Hepatocyte (in vitro differentiated cells): ENCODE measurements at regions not wholly inside any gene's neighbourhood (a gene's known extent, or its start where the extent isn't known, plus 50 kb on each side); places are given as distances from the start of the nearest gene placed in this dataset.

Source experiments
- DNase-seq: peaks from one replicate; pipeline ENCODE4 v3.0.0-alpha.2; 2016; ENCODE audit warnings: low spot score
- H2AFZ ChIP-seq: fragments of 200-600 bp; sonication (generic); 2 replicates; pipeline ENCODE4 v1.6.0; 2016; ENCODE audit warnings: antibody characterized with exemption, mild to moderate bottlenecking
- H3K27ac ChIP-seq: fragments of 200-600 bp; sonication (generic); 2 replicates; pipeline ENCODE4 v1.5.1; 2016; ENCODE audit warnings: mild to moderate bottlenecking
- H3K27me3 ChIP-seq: fragments of 200-600 bp; sonication (generic); 2 replicates; pipeline ENCODE4 v1.6.1; 2016
- H3K36me3 ChIP-seq: fragments of 200-600 bp; sonication (generic); replicated peaks from 2 replicates; pipeline ENCODE4 v1.5.1; 2016; ENCODE audit warnings: low read depth; ENCODE audit not compliant: insufficient read depth
- H3K4me1 ChIP-seq: fragments of 200-600 bp; sonication (generic); 2 replicates; pipeline ENCODE4 v1.5.1; 2016; ENCODE audit warnings: mild to moderate bottlenecking, moderate library complexity; ENCODE audit not compliant: insufficient read depth
- H3K4me2 ChIP-seq: fragments of 200-600 bp; sonication (generic); 2 replicates; pipeline ENCODE4 v1.6.0; 2016
- H3K4me3 ChIP-seq: fragments of 200-600 bp; sonication (generic); 2 replicates; pipeline ENCODE4 v1.5.1; 2016; ENCODE audit warnings: mild to moderate bottlenecking
- H3K79me2 ChIP-seq: fragments of 200-600 bp; sonication (generic); 2 replicates; pipeline ENCODE4 v1.6.0; 2017; ENCODE audit warnings: mild to moderate bottlenecking
- H3K9me2 ChIP-seq: fragments of 200-600 bp; sonication (generic); replicated peaks from 2 replicates; pipeline ENCODE4 v1.6.0; 2017; ENCODE audit warnings: mild to moderate bottlenecking; ENCODE audit not compliant: insufficient read depth
- H3K9me3 ChIP-seq: fragments of 200-600 bp; sonication (generic); 2 replicates; pipeline ENCODE4 v1.5.1; 2016; ENCODE audit warnings: low read depth, mild to moderate bottlenecking
- H4K20me1 ChIP-seq: fragments of 200-600 bp; sonication (generic); 2 replicates; pipeline ENCODE4 v1.6.0; 2016; ENCODE audit warnings: mild to moderate bottlenecking; ENCODE audit not compliant: insufficient read depth, poor library complexity, severe bottlenecking
- EZH2 ChIP-seq: fragments of 200-600 bp; sonication (generic); IDR thresholded peaks from 2 replicates; pipeline ENCODE4 v1.6.1; 2016; ENCODE audit warnings: antibody characterized with exemption, mild to moderate bottlenecking, borderline replicate concordance
- EZH2phosphoT487 ChIP-seq: fragments of 200-600 bp; sonication (generic); IDR thresholded peaks from one replicate; pipeline ENCODE4 v1.6.1; 2018; ENCODE audit warnings: antibody characterized with exemption, mild to moderate bottlenecking, low read depth, moderate library complexity; ENCODE audit not compliant: unreplicated experiment, severe bottlenecking
- WGBS: methylation state at CpG from one replicate; pipeline ENCODE4 v1.1.6; 2016; ENCODE audit warnings: low lambda C conversion rate; ENCODE audit errors: missing lambda C conversion rate; 5-methylcytosine and 5-hydroxymethylcytosine counted together
- TF ChIP-seq, protein P1 (sequence below): fragments of 200-600 bp; sonication (generic); IDR thresholded peaks from 2 replicates; pipeline ENCODE4 v1.5.1; 2016; ENCODE audit warnings: antibody characterized with exemption, mild to moderate bottlenecking; ENCODE audit not compliant: poor library complexity

DNA sequence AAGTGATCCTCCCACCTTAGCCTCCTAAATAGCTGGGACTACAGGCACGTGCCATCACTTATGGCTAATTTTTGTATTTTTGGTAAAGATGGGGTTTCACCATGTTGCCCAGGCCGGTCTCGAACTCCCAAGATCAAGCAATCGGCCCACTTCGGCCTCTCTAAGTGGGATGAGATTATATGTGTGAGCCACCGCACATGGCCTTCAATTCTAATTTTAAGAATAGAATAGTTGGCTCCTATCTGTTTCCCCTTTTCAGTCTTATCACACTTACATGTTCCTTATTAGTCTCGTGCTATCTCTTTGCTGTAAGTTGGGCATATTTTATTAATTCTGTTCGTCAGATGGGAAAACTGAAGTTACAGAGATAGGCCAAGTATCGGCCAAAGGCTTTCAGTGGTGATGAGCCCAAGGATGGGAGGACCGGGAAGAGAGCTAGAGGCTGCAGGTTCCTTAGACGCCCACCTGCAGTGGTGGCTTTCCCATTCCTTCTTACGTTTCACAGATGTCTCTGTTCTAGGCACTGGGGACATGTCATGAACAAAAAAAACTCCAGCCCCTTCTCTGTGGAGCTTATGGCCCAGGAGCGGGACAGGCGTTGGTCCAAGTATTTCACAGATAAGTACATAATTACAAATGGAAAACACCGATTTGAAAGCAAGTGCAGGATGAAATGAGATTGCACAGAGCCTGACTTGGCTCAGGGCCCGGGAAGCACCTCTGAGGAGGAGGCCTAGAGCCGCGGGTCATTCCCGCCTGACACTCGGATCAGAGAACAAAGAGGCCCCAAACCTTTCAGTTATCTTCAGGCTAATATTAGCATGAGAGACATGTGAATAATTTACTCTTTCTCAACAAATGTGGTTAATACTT, 91.1 kb upstream of the KLF13 start:
- H3K36me3 ChIP-seq, result no peaks in the 10 kb centered on the region
- H4K20me1 ChIP-seq, result no peaks in the 10 kb centered on the region
- no peaks in the 10 kb centered on the region for H3K79me2 ChIP-seq
- TF ChIP-seq EZH2, result no peak
- no peak for TF ChIP-seq EZH2phosphoT487
- TF ChIP-seq, protein P1, sequence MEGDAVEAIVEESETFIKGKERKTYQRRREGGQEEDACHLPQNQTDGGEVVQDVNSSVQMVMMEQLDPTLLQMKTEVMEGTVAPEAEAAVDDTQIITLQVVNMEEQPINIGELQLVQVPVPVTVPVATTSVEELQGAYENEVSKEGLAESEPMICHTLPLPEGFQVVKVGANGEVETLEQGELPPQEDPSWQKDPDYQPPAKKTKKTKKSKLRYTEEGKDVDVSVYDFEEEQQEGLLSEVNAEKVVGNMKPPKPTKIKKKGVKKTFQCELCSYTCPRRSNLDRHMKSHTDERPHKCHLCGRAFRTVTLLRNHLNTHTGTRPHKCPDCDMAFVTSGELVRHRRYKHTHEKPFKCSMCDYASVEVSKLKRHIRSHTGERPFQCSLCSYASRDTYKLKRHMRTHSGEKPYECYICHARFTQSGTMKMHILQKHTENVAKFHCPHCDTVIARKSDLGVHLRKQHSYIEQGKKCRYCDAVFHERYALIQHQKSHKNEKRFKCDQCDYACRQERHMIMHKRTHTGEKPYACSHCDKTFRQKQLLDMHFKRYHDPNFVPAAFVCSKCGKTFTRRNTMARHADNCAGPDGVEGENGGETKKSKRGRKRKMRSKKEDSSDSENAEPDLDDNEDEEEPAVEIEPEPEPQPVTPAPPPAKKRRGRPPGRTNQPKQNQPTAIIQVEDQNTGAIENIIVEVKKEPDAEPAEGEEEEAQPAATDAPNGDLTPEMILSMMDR, result no peak
- H3K9me3 ChIP-seq, result no peaks in the 10 kb centered on the region
- no peaks in the 10 kb centered on the region for H3K9me2 ChIP-seq
- H3K4me1 ChIP-seq, result peaks cover 6% of the 10 kb centered on the region
- no peak overlapping the region for H3K4me3 ChIP-seq
- no peaks in the 10 kb centered on the region for H3K27me3 ChIP-seq
- 80% methylated on average over 20 of the region's 20 CpGs for WGBS
- peak; percentile 72 for DNase-seq
- peak overlapping the region; percentile 59 for H3K4me2 ChIP-seq
- H3K27ac ChIP-seq, result peak overlapping the region; percentile 80
- H2AFZ ChIP-seq, result no peak overlapping the region

GRCh38 chr15:31236184-31237042, 90.2 kb upstream of the KLF13 start:
- peak; percentile 84 for DNase-seq
- Histone ChIP-seq H2AFZ (no peak overlapping the region), H3K4me3 (no peak overlapping the region), H3K4me2 (peak overlapping the region; percentile 59), H3K27ac (peak overlapping the region; percentile 80), H4K20me1 (no peaks in the 10 kb centered on the region), H3K27me3 (no peaks in the 10 kb centered on the region), H3K9me2 (no peaks in the 10 kb centered on the region), H3K4me1 (peaks cover 6% of the 10 kb centered on the region), H3K36me3 (no peaks in the 10 kb centered on the region), H3K79me2 (no peaks in the 10 kb centered on the region), H3K9me3 (no peaks in the 10 kb centered on the region)
- 59% methylated on average over 19 of the region's 19 CpGs for WGBS
- TF ChIP-seq EZH2phosphoT487 (no peak), EZH2 (no peak)
- TF ChIP-seq, protein P1, result no peak

- DNase-seq, result no peak
- no peak overlapping the region for H2AFZ ChIP-seq
- no peaks in the 10 kb centered on the region for H3K36me3 ChIP-seq
- no peaks in the 10 kb centered on the region for H3K27me3 ChIP-seq
- H3K4me1 ChIP-seq, result peaks cover 6% of the 10 kb centered on the region
- TF ChIP-seq EZH2phosphoT487 (no peak), EZH2 (no peak)
- TF ChIP-seq, protein P1, result no peak
- WGBS, result 93% methylated on average over 3 of the region's 3 CpGs
- no peaks in the 10 kb centered on the region for H3K9me3 ChIP-seq
- no peaks in the 10 kb centered on the region for H3K9me2 ChIP-seq
- no peaks in the 10 kb centered on the region for H3K79me2 ChIP-seq
- no peaks in the 10 kb centered on the region for H4K20me1 ChIP-seq
- no peak overlapping the region for H3K4me2 ChIP-seq
- H3K27ac ChIP-seq, result peak overlapping the region; percentile 36
- no peak overlapping the region for H3K4me3 ChIP-seq
Measured at GRCh38 chr15:31237043-31237324, 89.7 kb upstream of the KLF13 start.
